CD1c-positive myeloid dendritic cell (primary cell): ENCODE measurements at regions not wholly inside any gene's neighbourhood (a gene's known extent, or its start where the extent isn't known, plus 50 kb on each side); places are given as distances from the start of the nearest gene placed in this dataset.

Experiments
- DNase-seq: peaks from one replicate; pipeline ENCODE4 v3.0.0-alpha.2; 2016; ENCODE audit errors: extremely low spot score

DNA sequence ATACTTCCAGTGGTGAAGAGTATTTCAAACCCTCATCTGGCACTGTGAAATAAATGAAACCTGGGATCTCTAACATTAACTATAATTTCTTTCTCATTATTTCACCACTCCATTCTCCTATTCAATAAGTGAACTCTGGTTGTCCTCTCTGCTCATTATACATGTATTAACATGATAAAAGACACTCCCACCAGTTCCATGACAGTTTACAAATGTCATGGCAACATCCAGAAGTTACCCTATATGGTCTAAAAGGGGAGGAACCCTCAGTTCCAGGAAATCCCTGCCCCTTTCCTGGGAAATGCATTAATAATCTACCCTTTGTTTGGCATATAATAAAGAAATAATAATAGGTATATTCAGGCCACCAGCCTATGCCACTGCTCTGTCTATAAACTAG lies 62.7 kb upstream of the BRINP3 start:
- DNase-seq, result no peak

GRCh38 chr1:190551638-190552037 lies 74.0 kb upstream of the BRINP3 start:
- no peak for DNase-seq

DNA sequence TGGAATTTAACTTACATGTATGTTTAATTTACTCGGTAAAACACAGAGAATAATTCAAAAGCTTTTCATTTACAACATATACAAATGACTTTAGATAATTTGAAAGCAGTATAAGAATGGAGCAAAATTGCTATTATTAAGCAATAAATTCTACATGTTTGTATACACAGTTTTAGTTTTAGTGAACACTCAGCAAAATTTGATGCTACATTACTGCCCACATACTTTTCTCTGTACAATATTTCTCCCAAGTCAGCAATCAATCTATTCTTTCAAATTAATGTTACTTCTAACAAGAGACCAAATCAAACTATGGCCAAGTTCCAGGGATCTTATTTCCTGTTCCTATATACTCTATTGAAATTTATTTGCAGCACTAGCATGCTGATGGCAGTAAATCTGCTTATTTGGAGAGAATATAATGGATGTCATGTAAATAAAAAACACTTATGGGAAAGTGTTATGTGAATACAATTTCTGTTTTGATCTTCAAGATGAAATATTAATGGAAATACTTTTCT lies 82.6 kb upstream of the BRINP3 start:
- DNase-seq, result no peak

DNA sequence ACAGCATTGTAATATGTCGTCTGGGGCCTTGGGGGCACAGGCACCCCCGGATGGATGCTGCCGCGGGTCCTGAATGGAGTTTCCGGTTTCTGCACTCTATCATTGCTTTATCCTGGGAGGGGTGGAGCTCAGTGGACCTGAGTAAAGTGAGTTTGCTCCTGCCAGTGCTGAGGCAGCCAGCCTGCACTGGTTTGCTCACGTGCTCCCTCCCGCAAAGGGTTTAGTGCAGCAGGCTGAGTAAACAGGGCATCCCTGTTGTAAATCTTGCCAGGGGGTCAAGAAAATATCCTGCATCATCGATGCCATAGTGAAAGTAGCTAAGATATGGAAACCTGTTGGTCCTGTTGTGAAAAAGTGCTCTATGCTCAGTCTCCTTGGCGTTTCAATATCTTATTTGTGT lies 85.6 kb upstream of the BRINP3 start:
- DNase-seq, result no peak

DNA sequence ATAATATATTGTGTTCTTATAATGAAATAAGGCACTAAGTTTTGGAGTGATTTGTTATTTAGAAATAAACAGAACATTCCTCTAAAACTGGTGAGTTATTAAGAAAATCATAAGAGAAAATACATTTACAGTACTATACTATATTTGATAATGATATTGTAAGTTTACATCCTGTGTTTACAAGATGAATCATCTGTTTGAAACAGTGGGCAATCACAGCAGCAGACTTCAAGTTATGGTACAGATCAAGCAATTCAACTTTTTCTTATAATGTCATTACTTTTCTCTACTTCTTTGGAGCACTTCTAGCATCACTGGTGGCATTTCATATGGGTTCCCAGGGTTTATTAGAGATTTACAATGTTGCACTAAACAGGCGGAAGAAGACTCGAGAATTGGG lies 86.5 kb upstream of the BRINP3 start:
- DNase-seq, result no peak

DNA sequence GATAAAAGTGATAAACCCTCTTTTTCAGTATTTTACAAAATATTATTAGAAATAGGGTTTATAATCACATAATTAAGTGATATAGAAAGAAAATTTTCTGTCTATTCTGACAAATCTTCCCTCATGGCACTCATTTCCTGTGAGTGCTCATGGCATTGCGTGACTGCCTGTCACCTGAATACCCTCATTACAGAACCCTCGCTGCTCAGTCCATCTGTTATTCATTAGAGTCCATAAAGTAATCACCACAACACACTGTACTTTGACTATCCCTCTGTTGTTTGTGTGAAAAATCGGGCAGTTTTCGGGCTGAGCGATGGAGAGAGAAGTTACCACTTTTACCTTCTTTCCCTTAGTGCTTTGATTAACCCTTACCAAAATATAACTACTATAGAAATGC lies 100.4 kb upstream of the BRINP3 start:
- no peak for DNase-seq

GRCh38 chr1:190578526-190578925 lies 100.9 kb upstream of the BRINP3 start:
- DNase-seq, result no peak

DNA sequence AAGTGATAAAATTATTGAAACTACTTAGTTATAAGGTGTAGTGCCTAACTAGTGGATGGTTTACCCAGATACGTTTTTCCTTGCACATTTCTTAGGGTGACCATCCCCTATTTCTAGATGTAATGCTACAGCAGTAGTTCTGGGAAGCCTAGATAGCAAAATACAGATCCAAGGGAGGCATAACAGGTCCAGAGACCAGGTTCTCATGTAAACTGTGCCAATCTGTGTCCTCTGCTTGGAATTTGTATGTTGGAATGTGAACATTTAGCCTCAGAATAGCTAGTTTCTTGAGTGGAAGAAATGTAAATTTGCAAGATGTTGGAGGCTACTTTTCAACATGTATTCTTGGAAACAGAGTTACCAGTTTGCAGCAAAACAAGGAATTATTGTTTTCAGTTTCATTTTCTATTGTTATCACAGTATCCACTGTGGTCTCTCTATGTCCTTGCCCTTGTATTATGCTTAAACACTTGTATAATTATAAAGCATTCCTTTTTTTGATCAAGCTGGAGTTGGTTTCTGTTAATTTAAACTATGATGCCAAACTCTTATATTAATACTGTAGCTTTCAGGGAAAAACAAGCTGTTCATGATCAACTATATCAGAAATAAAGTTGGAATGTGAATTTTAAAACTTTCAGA lies 102.0 kb upstream of the BRINP3 start:
- no peak for DNase-seq

GRCh38 chr1:190583862-190584261 lies 106.2 kb upstream of the BRINP3 start:
- DNase-seq, result no peak

- no peak for DNase-seq
Measured at GRCh38 chr1:190588424-190588823, 110.8 kb upstream of the BRINP3 start.

DNA sequence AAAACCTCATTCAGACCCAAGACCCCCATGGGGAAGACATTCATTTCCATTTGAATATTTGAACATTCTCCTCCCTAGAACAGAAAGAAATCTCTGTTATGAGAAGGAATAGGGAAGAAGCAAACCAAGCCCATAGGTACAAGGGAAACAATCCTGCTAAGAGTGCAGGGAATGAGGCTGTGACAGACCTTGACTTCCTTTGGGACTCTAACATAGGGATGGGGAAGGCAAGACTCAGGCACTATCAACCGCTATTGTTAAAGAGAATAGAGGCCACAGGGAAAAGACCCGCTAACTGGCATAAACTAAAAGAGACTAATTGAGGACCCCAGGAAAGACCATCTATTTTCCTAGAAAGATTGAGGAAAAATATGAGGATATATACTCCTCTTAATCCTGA lies 117.8 kb upstream of the BRINP3 start:
- DNase-seq, result no peak

GRCh38 chr1:190597294-190597693 lies 119.6 kb upstream of the BRINP3 start:
- no peak for DNase-seq

- no peak for DNase-seq
Measured at GRCh38 chr1:190599670-190600069, 122.0 kb upstream of the BRINP3 start.

- DNase-seq, result no peak
Measured at GRCh38 chr1:190602325-190602724, 124.7 kb upstream of the BRINP3 start.

DNA sequence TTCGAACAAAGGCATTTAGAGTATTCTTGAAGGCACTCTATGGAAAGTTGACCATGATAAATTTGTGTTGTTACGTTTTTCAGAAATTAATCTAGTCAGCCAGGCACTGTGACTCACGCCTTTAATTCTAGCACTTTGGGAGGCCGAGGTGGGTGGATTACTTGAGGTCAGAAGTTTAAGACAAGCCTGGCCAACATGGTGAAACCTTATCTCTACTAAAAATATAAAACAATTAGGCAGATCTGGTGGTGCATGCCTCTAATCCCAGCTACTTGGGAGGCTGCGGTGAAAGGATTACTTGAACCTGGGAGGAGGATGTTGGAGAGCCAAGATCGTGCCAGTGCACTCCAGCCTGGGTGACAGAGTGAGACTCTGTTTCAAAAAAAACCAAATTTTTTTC lies 130.6 kb upstream of the BRINP3 start:
- no peak for DNase-seq

- no peak for DNase-seq
Measured at GRCh38 chr1:190615818-190616217, 138.2 kb upstream of the BRINP3 start.

DNA sequence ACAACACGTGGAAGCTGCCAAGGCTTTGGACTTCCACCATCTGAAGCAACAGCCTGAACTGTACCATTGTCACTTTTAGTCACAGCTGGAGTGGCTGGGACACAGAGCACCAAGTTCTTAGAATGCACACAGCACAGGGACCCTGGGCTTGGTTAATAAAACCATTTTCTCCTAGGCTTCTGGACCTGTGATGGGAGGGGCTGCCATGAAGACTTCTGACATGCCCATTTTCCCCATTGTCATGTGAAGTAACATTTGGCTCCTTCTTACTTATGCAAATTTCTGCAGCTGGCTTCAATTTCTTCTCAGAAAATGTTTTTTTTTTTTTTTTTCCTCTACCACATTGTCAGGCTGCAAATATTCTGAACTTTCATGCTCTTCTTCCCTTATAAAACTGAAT lies 138.6 kb upstream of the BRINP3 start:
- DNase-seq, result no peak

- no peak for DNase-seq
Measured at GRCh38 chr1:190619724-190620123, 142.1 kb upstream of the BRINP3 start.

- no peak for DNase-seq
Measured at GRCh38 chr1:190633488-190633887, 155.8 kb upstream of the BRINP3 start.

DNA sequence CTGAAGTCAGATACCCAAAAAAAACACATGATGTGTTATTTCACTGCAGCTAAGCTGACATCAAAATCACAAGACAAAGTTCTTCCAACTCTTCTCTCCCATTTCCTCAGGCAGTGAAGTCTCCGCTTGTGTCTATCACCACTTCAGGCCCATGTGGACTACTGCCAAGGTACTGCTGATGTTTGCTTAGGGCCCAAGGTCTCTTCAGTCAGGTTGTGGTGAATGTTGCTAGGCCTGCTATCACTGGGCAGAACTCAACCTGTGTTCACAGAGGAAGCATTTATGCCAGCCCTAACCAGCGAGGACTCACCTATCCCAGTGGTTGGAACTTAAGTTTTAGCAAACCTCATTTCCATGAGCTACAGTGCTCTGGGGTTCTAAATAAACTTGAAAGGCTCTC lies 156.5 kb upstream of the BRINP3 start:
- DNase-seq, result no peak

- no peak for DNase-seq
Measured at GRCh38 chr1:190649553-190649952, 171.9 kb upstream of the BRINP3 start.

DNA sequence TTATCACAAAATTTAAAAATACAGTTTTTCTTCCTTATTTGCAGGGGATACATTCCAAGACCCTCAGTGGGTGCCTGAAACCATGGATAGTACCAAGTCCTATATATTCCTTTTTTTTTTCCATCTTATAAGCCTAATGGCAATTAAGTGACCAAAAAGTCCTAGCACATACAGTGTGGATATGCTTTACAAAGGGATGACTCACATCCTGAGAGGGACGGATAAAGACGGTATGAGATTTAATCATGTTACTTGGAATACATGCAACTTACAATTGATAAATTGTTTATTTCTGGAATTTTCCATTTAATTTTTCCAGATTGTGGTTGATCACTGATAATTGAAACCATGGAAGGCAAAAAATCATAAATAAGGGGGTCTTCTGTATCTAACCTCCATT lies 181.2 kb upstream of the BRINP3 start:
- DNase-seq, result no peak

GRCh38 chr1:190663962-190664361 lies 186.3 kb upstream of the BRINP3 start:
- DNase-seq, result no peak

- no peak for DNase-seq
Measured at GRCh38 chr1:190665045-190665444, 187.4 kb upstream of the BRINP3 start.
